Neural crest cell (in vitro differentiated cells): ENCODE measurements at regions not wholly inside any gene's neighbourhood (a gene's known extent, or its start where the extent isn't known, plus 50 kb on each side); places are given as distances from the start of the nearest gene placed in this dataset.

Experiments used
- DNase-seq: peaks from one replicate; pipeline ENCODE4 v3.0.0; 2021; ENCODE audit warnings: low read depth, mixed read lengths, low spot score
- H3K27ac Mint-ChIP-seq: one replicate; pipeline ENCODE4 v1.8.0; 2021; ENCODE audit warnings: mild to moderate bottlenecking, mixed read lengths; ENCODE audit not compliant: unreplicated experiment
- H3K27me3 Mint-ChIP-seq: 2 replicates; pipeline ENCODE4 v1.8.0; 2021; ENCODE audit warnings: low read depth, mild to moderate bottlenecking, mixed read lengths
- H3K36me3 Mint-ChIP-seq: 2 replicates; pipeline ENCODE4 v1.8.0; 2021; ENCODE audit warnings: low read depth, mild to moderate bottlenecking, mixed read lengths
- H3K4me1 Mint-ChIP-seq: 2 replicates; pipeline ENCODE4 v1.8.0; 2021; ENCODE audit warnings: mixed read lengths
- H3K4me3 Mint-ChIP-seq: one replicate; pipeline ENCODE4 v1.8.0; 2021; ENCODE audit warnings: mild to moderate bottlenecking, mixed read lengths
- H3K9me3 Mint-ChIP-seq: 2 replicates; pipeline ENCODE4 v1.8.0; 2021; ENCODE audit warnings: mixed read lengths
- CTCF ChIP-seq: fragments of 200-600 bp; sonication (generic); conservative IDR thresholded peaks from 2 replicates; pipeline ENCODE4 v1.5.0; 2021; ENCODE audit warnings: antibody characterized with exemption, mild to moderate bottlenecking

GRCh38 chr4:180770265-180770664 is 1472.9 kb upstream of the TENM3 start:
- Mint-ChIP-seq H3K4me3 (no peak overlapping the region), H3K4me1 (peaks cover 17% of the 10 kb centered on the region), H3K27me3 (no peaks in the 10 kb centered on the region), H3K27ac (no peak overlapping the region), H3K36me3 (no peaks in the 10 kb centered on the region), H3K9me3 (no peaks in the 10 kb centered on the region)
- DNase-seq = no peak
- TF ChIP-seq CTCF = no peak

- no peaks in the 10 kb centered on the region for H3K9me3 Mint-ChIP-seq
- no peaks in the 10 kb centered on the region for H3K36me3 Mint-ChIP-seq
- no peak for TF ChIP-seq CTCF
- DNase-seq = no peak
- H3K4me3 Mint-ChIP-seq = no peak overlapping the region
- H3K27ac Mint-ChIP-seq = no peak overlapping the region
- no peaks in the 10 kb centered on the region for H3K4me1 Mint-ChIP-seq
- no peaks in the 10 kb centered on the region for H3K27me3 Mint-ChIP-seq
Measured at GRCh38 chr4:180784940-180785339, 1458.3 kb upstream of the TENM3 start.

- no peak for DNase-seq
- Mint-ChIP-seq H3K27ac (no peak overlapping the region), H3K4me1 (no peaks in the 10 kb centered on the region), H3K4me3 (no peak overlapping the region), H3K27me3 (no peaks in the 10 kb centered on the region), H3K9me3 (no peaks in the 10 kb centered on the region), H3K36me3 (no peaks in the 10 kb centered on the region)
- no peak for TF ChIP-seq CTCF
Measured at GRCh38 chr4:180788729-180789128, 1454.5 kb upstream of the TENM3 start.

- H3K36me3 Mint-ChIP-seq = no peaks in the 10 kb centered on the region
- DNase-seq = no peak
- no peak overlapping the region for H3K4me3 Mint-ChIP-seq
- no peak overlapping the region for H3K27ac Mint-ChIP-seq
- H3K27me3 Mint-ChIP-seq = no peaks in the 10 kb centered on the region
- H3K9me3 Mint-ChIP-seq = no peaks in the 10 kb centered on the region
- no peaks in the 10 kb centered on the region for H3K4me1 Mint-ChIP-seq
- no peak for TF ChIP-seq CTCF
Measured at GRCh38 chr4:180789929-180790328, 1453.3 kb upstream of the TENM3 start.

- Mint-ChIP-seq H3K4me1 (no peaks in the 10 kb centered on the region), H3K27ac (no peak overlapping the region), H3K4me3 (no peak overlapping the region), H3K27me3 (no peaks in the 10 kb centered on the region), H3K9me3 (no peaks in the 10 kb centered on the region), H3K36me3 (no peaks in the 10 kb centered on the region)
- TF ChIP-seq CTCF = no peak
- DNase-seq = no peak
Measured at GRCh38 chr4:180790471-180790870, 1452.7 kb upstream of the TENM3 start.

- no peaks in the 10 kb centered on the region for H3K27me3 Mint-ChIP-seq
- H3K36me3 Mint-ChIP-seq = no peaks in the 10 kb centered on the region
- H3K27ac Mint-ChIP-seq = no peak overlapping the region
- no peaks in the 10 kb centered on the region for H3K9me3 Mint-ChIP-seq
- no peaks in the 10 kb centered on the region for H3K4me1 Mint-ChIP-seq
- no peak for DNase-seq
- H3K4me3 Mint-ChIP-seq = no peak overlapping the region
- no peak for TF ChIP-seq CTCF
Measured at GRCh38 chr4:180792541-180792940, 1450.7 kb upstream of the TENM3 start.
